ENCODE measurements at regions not wholly inside any gene's neighbourhood (a gene's known extent, or its start where the extent isn't known, plus 50 kb on each side); places are given as distances from the start of the nearest gene placed in this dataset.

DNA sequence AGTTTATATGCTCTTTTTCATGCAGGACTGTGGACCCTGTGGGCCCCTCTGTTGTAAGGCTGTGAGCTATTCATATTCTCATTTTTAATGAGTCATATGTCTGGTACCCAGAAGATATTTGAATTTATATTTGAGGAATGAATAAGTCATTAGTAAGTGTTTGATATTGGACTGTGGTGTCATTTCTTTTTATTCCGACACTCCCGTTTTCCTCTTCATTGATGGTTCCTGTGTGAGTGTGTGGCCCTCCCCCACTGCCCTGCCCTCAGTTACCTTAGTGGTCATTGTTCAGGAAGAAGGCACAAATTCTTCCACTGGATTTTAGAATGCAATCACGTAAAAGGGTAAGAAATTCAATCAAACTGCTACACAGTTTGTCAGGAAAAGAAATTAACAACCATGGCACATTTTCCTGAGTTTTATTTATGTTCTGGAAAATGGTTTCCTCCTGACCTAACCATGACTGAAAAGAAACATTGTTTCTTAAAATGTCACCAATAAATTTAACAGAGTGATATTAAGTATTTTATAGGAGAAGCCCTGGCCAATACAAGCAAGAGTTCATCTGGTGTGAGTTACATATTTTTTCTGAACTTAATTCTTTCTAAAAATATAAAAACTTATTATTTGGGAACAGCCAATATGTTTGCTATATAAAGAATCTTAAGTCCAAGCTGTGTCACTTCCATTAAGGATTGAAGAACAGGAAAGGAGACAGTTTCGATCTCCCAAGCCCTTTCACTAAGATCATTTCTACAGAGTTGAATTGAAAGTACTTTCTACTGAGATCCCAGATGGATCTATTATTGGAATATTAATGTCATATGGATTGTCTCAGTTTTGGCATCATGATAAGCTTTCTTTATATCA, 370.5 kb upstream of the ANXA10 start:
- no peaks in the 10 kb centered on the region for H3K36me3 Mint-ChIP-seq (ENCODE audit: low read depth)
- no peak overlapping the region for H3K4me3 Mint-ChIP-seq
- H3K27ac Mint-ChIP-seq, result no peak overlapping the region
- DNase-seq, result no peak
- no peaks in the 10 kb centered on the region for H3K4me1 Mint-ChIP-seq (ENCODE audit: low read depth)
- no peaks in the 10 kb centered on the region; the same call in 1 of the 2 replicates for H3K27me3 Mint-ChIP-seq (ENCODE audit: insufficient read depth)
- H3K9me3 Mint-ChIP-seq, result no peaks in the 10 kb centered on the region
- TF ChIP-seq, protein P1, sequence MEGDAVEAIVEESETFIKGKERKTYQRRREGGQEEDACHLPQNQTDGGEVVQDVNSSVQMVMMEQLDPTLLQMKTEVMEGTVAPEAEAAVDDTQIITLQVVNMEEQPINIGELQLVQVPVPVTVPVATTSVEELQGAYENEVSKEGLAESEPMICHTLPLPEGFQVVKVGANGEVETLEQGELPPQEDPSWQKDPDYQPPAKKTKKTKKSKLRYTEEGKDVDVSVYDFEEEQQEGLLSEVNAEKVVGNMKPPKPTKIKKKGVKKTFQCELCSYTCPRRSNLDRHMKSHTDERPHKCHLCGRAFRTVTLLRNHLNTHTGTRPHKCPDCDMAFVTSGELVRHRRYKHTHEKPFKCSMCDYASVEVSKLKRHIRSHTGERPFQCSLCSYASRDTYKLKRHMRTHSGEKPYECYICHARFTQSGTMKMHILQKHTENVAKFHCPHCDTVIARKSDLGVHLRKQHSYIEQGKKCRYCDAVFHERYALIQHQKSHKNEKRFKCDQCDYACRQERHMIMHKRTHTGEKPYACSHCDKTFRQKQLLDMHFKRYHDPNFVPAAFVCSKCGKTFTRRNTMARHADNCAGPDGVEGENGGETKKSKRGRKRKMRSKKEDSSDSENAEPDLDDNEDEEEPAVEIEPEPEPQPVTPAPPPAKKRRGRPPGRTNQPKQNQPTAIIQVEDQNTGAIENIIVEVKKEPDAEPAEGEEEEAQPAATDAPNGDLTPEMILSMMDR (IDR thresholded peaks at IDR 0.05), result no peak

DNA sequence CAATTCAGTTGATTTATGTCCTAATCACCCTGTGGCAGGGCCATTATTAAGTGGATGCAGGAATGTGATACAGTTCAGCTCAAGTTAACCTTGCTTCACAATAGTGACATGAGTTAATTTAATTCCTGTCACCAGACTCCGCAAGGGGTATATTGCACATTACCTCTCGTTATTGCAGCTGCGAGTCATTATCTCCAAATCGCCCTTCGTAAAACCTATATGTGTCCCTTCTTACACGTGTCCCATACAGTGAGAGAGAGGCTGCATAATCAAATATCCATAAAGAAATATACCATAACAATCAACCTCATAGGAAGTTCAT, 369.9 kb upstream of the ANXA10 start:
- no peak for DNase-seq
- H3K36me3 Mint-ChIP-seq (ENCODE audit: low read depth), result no peaks in the 10 kb centered on the region

DNA sequence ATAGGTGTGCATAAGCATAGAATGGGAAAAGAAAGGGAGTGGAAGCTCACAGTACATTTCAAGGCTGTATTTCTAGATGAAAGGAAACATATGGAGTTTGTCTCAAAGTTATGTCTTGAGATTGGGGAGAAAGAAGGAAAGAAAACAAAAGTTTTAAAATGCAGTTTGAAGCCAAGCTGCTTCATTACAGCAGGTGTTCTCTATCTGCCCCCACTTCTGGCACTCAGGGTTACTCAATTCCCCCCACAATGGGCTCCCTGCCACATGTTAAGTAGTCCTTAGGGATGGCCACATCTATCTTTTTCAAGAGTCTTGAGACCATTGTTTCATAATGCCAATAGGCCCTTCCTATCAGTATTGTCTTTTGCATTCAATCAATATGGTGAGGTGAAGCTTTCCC, 367.4 kb upstream of the ANXA10 start:
- Mint-ChIP-seq H3K27ac (no peak overlapping the region), H3K4me3 (no peak overlapping the region), H3K4me1 (ENCODE audit: low read depth) (no peaks in the 10 kb centered on the region), H3K27me3 (ENCODE audit: insufficient read depth) (no peaks in the 10 kb centered on the region; the same call in 1 of the 2 replicates), H3K9me3 (peaks cover 12% of the 10 kb centered on the region), H3K36me3 (ENCODE audit: low read depth) (no peaks in the 10 kb centered on the region)
- TF ChIP-seq, protein P1 (IDR thresholded peaks at IDR 0.05), result no peak
- no peak for DNase-seq

More for the DNA sequence above, 369.9 kb upstream of the ANXA10 start:
- Mint-ChIP-seq H3K27ac (no peak overlapping the region), H3K4me1 (ENCODE audit: low read depth) (no peaks in the 10 kb centered on the region), H3K4me3 (no peak overlapping the region), H3K27me3 (ENCODE audit: insufficient read depth) (no peaks in the 10 kb centered on the region; the same call in 1 of the 2 replicates), H3K9me3 (no peaks in the 10 kb centered on the region)
- TF ChIP-seq, protein P1 (IDR thresholded peaks at IDR 0.05), result no peak

DNA sequence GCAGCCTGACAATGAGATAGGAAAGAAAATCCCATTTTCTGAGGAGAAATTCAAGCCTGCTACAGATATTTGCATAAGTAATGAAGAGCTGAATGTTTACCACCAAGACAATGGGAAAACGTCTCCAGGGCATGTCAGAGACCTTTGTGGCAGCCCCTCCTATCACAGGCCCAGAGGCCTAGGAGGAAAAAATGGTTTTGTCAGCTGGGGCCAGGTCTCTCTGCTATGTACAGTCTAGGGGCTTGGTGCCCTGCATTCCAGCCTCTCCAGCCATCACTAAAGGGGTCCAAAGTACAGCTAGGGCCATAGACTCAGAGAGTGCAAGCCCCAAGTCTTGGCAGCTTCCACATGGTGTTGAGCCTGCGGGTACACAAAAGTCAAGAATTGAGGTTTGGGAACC, 361.6 kb upstream of the ANXA10 start:
- H3K27me3 Mint-ChIP-seq (ENCODE audit: insufficient read depth), result no peaks in the 10 kb centered on the region; the same call in 1 of the 2 replicates
- no peaks in the 10 kb centered on the region for H3K4me1 Mint-ChIP-seq (ENCODE audit: low read depth)
- no peak overlapping the region for H3K4me3 Mint-ChIP-seq
- peaks cover 42% of the 10 kb centered on the region for H3K9me3 Mint-ChIP-seq
- TF ChIP-seq, protein P1 (IDR thresholded peaks at IDR 0.05), result no peak
- DNase-seq, result no peak
- H3K27ac Mint-ChIP-seq, result no peak overlapping the region
- H3K36me3 Mint-ChIP-seq (ENCODE audit: low read depth), result no peaks in the 10 kb centered on the region

DNA sequence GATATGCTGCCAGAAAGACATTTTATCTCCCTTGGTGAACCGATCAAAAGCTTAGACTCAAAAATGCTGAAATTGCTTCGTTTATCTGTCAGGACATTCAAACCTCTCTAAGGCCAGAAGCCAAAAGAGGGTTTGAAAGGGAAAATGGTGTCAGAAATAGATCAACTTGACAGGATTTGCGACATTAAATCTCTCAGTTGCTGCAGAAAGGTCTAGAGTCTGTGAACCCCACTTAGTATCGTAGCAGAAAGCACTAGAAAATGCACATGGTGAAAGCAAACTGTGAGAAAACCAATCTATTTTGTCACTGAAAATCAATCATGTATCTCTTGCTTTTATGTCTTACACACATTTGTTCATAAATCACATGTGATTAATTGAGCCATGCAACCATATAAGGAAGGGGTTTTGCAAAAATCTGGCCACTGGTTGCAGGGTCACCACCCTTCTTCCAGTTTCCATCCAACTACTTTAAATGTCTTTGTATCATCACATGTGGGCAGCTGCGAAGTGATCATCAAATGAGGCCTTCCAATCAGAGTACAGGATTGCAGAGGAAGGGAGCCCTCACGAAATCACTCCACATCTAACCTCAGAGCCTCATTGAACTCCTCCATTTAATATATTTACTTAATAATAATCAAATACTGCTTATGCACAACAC, 347.2 kb upstream of the ANXA10 start:
- H3K27ac Mint-ChIP-seq, result no peak overlapping the region
- DNase-seq, result no peak
- TF ChIP-seq, protein P1 (IDR thresholded peaks at IDR 0.05), result no peak
- H3K9me3 Mint-ChIP-seq, result no peaks in the 10 kb centered on the region; the same call in 1 of the 2 replicates
- H3K4me1 Mint-ChIP-seq (ENCODE audit: low read depth), result no peaks in the 10 kb centered on the region
- H3K36me3 Mint-ChIP-seq (ENCODE audit: low read depth), result no peaks in the 10 kb centered on the region
- H3K4me3 Mint-ChIP-seq, result no peak overlapping the region
- no peaks in the 10 kb centered on the region for H3K27me3 Mint-ChIP-seq (ENCODE audit: insufficient read depth)

Data from HFFc6 (cell line).